SH-SY5Y (cell line): ENCODE measurements at regions not wholly inside any gene's neighbourhood (a gene's known extent, or its start where the extent isn't known, plus 50 kb on each side); places are given as distances from the start of the nearest gene placed in this dataset.

Experiments
- GATA2 ChIP-seq: IDR thresholded peaks from 2 replicates; pipeline ENCODE4 v1.6.1; 2011; ENCODE audit warnings: mild to moderate bottlenecking, low read depth, low read length
- GATA3 ChIP-seq: IDR thresholded peaks from 2 replicates; pipeline ENCODE4 v1.6.1; 2011; ENCODE audit warnings: low read depth, mild to moderate bottlenecking, low read length, moderate library complexity

DNA sequence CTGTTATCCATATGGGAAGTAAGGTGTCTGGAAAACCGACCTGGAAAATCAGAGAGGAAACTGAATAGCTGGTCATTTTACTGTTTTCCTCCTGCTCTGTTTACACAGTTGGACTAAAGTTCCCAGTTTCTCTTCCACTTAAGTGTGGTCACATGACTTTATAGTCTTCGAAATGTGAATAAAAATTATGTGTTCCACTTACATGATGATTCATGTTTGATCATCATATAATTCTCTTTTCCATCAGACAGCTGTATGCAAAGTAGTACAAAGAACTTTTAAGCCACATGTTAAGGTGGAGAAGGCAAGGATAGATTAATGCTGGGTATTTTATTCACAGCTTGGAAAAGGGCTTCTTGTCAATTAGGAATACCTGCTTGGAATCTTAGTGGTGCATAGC is 525.5 kb upstream of the BCHE start:
- no peak for TF ChIP-seq GATA3
- no peak for TF ChIP-seq GATA2
